Mucosa of descending colon (tissue), 3 donors: ENCODE measurements at regions not wholly inside any gene's neighbourhood (a gene's known extent, or its start where the extent isn't known, plus 50 kb on each side); places are given as distances from the start of the nearest gene placed in this dataset.

Source experiments
- ATAC-seq: fragments of 200-7000 bp; cut with Tn5 transposase; one replicate; pipeline ENCODE4 v1.9.1; 2020; ENCODE audit warnings: mild to moderate bottlenecking, moderate library complexity
- DNase-seq, 3 donors: peaks; one replicate each; pipeline ENCODE4 v3.0.0-alpha.2; 2020
- H3K36me3 ChIP-seq: fragments of 200-600 bp; one replicate; pipeline ENCODE4 v1.8.0; 2021; ENCODE audit warnings: low read depth, mild to moderate bottlenecking
- H3K4me1 ChIP-seq: fragments of 200-600 bp; one replicate; pipeline ENCODE4 v1.8.0; 2021; ENCODE audit warnings: low read depth, mild to moderate bottlenecking
- H3K4me3 ChIP-seq: fragments of 200-600 bp; one replicate; pipeline ENCODE4 v1.8.0; 2021; ENCODE audit warnings: mild to moderate bottlenecking
- H3K9me3 ChIP-seq: fragments of 200-600 bp; one replicate; pipeline ENCODE4 v1.8.0; 2021; ENCODE audit warnings: mild to moderate bottlenecking
- intact Hi-C, 2 donors: fragments of 100-400 bp; cut with DNase I in 1 of 2; cut with micrococcal nuclease in 1 of 2; formaldehyde crosslinking; loops; one replicate each; pipeline versions ENCODE4 v1.11.0 to v1.11.1; 2022; cut with DNase I, micrococcal nuclease
- TF ChIP-seq, protein P1 (sequence below): fragments of 200-600 bp; IDR thresholded peaks from one replicate; pipeline ENCODE4 v1.8.0; 2022; ENCODE audit warnings: antibody characterized with exemption, mild to moderate bottlenecking
- donor health status: DM: no; HTN: no; CAD: no; lungs with moderate emphysema.
- donor health status: DM: no; HTN: no; CAD: no.
- donor health status: DM: no; HTN: yes; CAD: no.

DNA sequence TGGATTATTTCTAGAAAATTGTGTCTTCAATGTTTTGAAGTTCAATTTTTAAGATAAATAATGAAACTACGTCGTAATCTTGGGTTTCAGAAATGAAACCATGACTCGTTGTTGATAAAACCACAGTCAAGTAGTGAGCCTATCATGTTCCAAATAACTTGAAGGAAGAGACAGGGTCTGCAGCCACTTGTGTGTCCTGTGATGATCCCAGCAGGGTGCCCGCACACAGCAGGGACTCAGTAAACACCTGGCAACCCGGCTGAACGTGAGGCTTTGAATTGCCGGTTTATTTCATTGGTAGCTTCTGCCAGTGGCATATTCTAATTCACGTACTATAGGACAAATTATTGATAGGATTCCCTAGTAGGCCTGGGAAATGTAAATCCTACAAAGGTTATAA is 679.6 kb downstream of the IRX1 start:
- H3K4me3 ChIP-seq = no peak overlapping the region
- DNase-seq (no peak), ATAC-seq (no peak)
- intact Hi-C loops = no loop called here
- no peaks in the 10 kb centered on the region for H3K4me1 ChIP-seq
- TF ChIP-seq, protein P1, sequence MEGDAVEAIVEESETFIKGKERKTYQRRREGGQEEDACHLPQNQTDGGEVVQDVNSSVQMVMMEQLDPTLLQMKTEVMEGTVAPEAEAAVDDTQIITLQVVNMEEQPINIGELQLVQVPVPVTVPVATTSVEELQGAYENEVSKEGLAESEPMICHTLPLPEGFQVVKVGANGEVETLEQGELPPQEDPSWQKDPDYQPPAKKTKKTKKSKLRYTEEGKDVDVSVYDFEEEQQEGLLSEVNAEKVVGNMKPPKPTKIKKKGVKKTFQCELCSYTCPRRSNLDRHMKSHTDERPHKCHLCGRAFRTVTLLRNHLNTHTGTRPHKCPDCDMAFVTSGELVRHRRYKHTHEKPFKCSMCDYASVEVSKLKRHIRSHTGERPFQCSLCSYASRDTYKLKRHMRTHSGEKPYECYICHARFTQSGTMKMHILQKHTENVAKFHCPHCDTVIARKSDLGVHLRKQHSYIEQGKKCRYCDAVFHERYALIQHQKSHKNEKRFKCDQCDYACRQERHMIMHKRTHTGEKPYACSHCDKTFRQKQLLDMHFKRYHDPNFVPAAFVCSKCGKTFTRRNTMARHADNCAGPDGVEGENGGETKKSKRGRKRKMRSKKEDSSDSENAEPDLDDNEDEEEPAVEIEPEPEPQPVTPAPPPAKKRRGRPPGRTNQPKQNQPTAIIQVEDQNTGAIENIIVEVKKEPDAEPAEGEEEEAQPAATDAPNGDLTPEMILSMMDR = no peak
- no peaks in the 10 kb centered on the region for H3K36me3 ChIP-seq
- peaks cover 17% of the 10 kb centered on the region for H3K9me3 ChIP-seq

DNA sequence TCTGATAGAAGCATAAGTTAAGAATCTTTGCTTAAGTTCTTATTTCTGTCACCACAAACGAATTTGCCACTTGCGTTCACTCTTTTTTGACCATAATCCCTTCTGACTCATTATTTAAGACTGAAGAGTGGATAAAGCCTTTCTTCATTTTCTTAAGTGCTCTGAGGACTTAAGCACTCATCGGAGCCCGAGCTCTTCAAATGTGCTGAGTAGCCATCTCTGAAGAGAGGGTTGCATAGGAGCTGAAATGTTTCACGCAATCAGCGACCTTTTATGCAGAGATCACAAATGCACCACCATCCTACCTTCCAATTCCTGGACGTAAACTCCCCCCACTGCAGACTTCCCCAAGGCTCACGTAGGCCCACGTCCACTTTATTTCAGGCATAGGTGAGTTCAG is 699.2 kb downstream of the IRX1 start:
- no peak for ATAC-seq
- H3K36me3 ChIP-seq = no peaks in the 10 kb centered on the region

DNA sequence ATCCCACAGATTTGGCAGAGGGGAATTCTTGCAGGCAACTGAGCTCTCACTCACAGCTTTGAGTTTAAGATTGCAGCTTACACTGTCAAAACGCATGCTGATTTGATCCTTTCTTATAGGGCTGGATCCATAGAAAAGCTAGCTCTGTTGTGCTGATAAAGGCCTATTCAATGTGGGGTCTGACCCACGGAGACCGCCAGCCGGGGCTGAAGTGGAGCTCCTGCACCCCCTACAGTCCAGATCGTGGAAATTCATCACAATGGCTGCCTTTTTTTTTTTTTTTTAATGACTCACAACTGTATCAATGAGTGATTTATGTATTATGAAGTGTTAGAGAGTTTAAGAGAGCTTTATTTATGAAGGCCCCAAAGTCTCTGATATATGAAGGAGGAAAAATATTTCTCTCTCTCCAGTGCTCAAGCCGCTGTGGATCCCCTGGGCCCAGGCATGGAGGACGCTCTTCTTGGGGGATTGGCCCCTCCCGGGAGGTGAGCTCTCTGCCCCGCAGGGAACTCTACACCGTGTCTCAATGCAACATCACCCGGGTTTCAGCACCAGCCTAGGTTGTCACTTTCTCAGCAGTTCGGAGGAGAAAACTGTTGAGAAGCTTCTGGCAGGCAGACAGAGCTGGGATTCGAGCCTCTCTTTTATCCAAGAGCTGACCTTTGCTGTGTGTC is 700.2 kb downstream of the IRX1 start:
- TF ChIP-seq, protein P1 = no peak
- no peak for DNase-seq

More for the DNA sequence above, 699.2 kb downstream of the IRX1 start:
- no peak overlapping the region for H3K4me3 ChIP-seq
- no peak for DNase-seq
- peaks cover 7% of the 10 kb centered on the region for H3K9me3 ChIP-seq
- intact Hi-C loops = no loop called here
- TF ChIP-seq, protein P1 = no peak
- H3K4me1 ChIP-seq = no peaks in the 10 kb centered on the region

DNA sequence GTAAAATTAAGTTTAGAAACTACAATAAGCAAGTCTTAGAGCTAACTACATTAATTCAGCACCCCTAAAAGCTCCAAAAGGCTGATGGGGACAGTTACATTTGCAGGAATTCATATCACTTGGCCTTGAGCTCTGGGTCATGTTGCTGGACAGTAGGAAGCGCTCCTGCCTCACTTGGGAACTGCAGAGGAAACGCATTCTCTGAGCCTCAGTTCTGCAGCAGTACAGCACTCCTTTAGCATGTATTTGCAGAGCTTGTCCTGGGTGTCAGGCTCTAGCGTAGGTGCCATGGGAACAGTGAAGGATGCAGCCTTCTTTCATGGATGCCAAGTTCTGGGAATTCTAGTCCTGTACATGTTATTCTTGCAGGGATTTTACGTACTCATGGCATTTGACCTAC is 710.4 kb downstream of the IRX1 start:
- intact Hi-C loops = no loop called here
- TF ChIP-seq, protein P1 = no peak
- H3K4me1 ChIP-seq = no peaks in the 10 kb centered on the region
- no peak overlapping the region for H3K4me3 ChIP-seq
- H3K36me3 ChIP-seq = no peaks in the 10 kb centered on the region
- peaks cover 12% of the 10 kb centered on the region for H3K9me3 ChIP-seq
- ATAC-seq (no peak), DNase-seq (no peak)

More for the DNA sequence above, 700.2 kb downstream of the IRX1 start:
- intact Hi-C loops = no loop called here
- H3K4me1 ChIP-seq = no peaks in the 10 kb centered on the region
- no peak for ATAC-seq
- H3K36me3 ChIP-seq = no peaks in the 10 kb centered on the region
- peaks cover 7% of the 10 kb centered on the region for H3K9me3 ChIP-seq
- no peak overlapping the region for H3K4me3 ChIP-seq

- Histone ChIP-seq H3K36me3 (no peaks in the 10 kb centered on the region), H3K4me1 (no peaks in the 10 kb centered on the region), H3K4me3 (no peak overlapping the region), H3K9me3 (peaks cover 25% of the 10 kb centered on the region)
- ATAC-seq (no peak), DNase-seq (no peak)
- intact Hi-C loops = no loop called here
- TF ChIP-seq, protein P1 = no peak
Observed at GRCh38 chr5:4309026-4309425, 713.4 kb downstream of the IRX1 start.

- intact Hi-C loops = no loop called here
- no peaks in the 10 kb centered on the region for H3K36me3 ChIP-seq
- TF ChIP-seq, protein P1 = no peak
- no peak overlapping the region for H3K4me3 ChIP-seq
- no peaks in the 10 kb centered on the region for H3K4me1 ChIP-seq
- DNase-seq (no peak), ATAC-seq (no peak)
- peaks cover 16% of the 10 kb centered on the region for H3K9me3 ChIP-seq
Observed at GRCh38 chr5:4313138-4313537, 717.5 kb downstream of the IRX1 start.
